IMR-90 (cell line): ENCODE measurements at regions not wholly inside any gene's neighbourhood (a gene's known extent, or its start where the extent isn't known, plus 50 kb on each side); places are given as distances from the start of the nearest gene placed in this dataset.

Source experiments
- ATAC-seq: fragments of 200-7000 bp; cut with Tn5 transposase; 2 replicates; pipeline ENCODE4 v1.9.1; 2020; ENCODE audit warnings: low read depth, mild to moderate bottlenecking, moderate library complexity
- BruUV-seq: library from RNA; stranded (reverse); fragments of 400-500 nt; replicated peaks from 2 replicates; lab custom pipeline; 2021; lab: Mats Ljungman, UMichigan
- CTCF ChIA-PET: fragments of 300-600 bp; formaldehyde crosslinking; extraction: SDS; loops from one replicate; lab custom pipeline; 2021; ENCODE audit warnings: antibody characterized with exemption; lab: Yijun Ruan, JAX
- POLR2A ChIA-PET: fragments of 300-600 bp; sonication (Branson Sonifier 250); formaldehyde crosslinking; loops from one replicate; lab custom pipeline; 2022; ENCODE audit warnings: antibody characterized with exemption; ENCODE audit not compliant: unreplicated experiment; lab: Charles Lee
- DNase-seq: peaks from one replicate; pipeline ENCODE4 v3.0.0; 2013
- H2AFZ ChIP-seq: replicated peaks from 2 replicates; pipeline ENCODE3; 2013; ENCODE audit warnings: low read length, mild to moderate bottlenecking; ENCODE audit not compliant: poor library complexity
- H2AK5ac ChIP-seq: 2 replicates; pipeline ENCODE4 v1.6.1; 2013; ENCODE audit warnings: low read depth, low read length, inconsistent platforms
- H2AK9ac ChIP-seq: replicated peaks from 2 replicates; pipeline ENCODE3; 2013; ENCODE audit warnings: mild to moderate bottlenecking, low read depth, low read length, moderate library complexity; ENCODE audit not compliant: poor library complexity
- H2BK120ac ChIP-seq: 2 replicates; pipeline ENCODE4 v1.6.1; 2013; ENCODE audit warnings: low read depth, low read length, inconsistent platforms
- H2BK15ac ChIP-seq: 3 replicates; pipeline ENCODE4 v1.6.1; 2013; ENCODE audit warnings: low read depth, low read length, inconsistent platforms
- H2BK20ac ChIP-seq: 2 replicates; pipeline ENCODE4 v1.6.1; 2013; ENCODE audit warnings: low read depth, mild to moderate bottlenecking, inconsistent platforms, low read length, moderate library complexity
- H2BK5ac ChIP-seq: 2 replicates; pipeline ENCODE4 v1.6.1; 2013; ENCODE audit warnings: mild to moderate bottlenecking, low read depth, low read length, inconsistent platforms; ENCODE audit not compliant: poor library complexity, severe bottlenecking
- H3K14ac ChIP-seq: replicated peaks from 2 replicates; pipeline ENCODE4 v1.6.1; 2013; ENCODE audit warnings: low read depth, low read length, inconsistent platforms
- H3K18ac ChIP-seq: 2 replicates; pipeline ENCODE4 v1.6.1; 2013; ENCODE audit warnings: low read depth, low read length, control low read depth
- H3K23ac ChIP-seq: 2 replicates; pipeline ENCODE4 v1.6.1; 2013; ENCODE audit warnings: low read depth, low read length, inconsistent platforms
- H3K27ac ChIP-seq: 2 replicates; pipeline ENCODE4 v1.5.1; 2013; ENCODE audit warnings: mild to moderate bottlenecking, control low read depth, low read length; ENCODE audit not compliant: insufficient read depth
- H3K27me3 ChIP-seq: 2 replicates; pipeline ENCODE4 v1.6.1; 2013; ENCODE audit warnings: low read length; ENCODE audit not compliant: control insufficient read depth, insufficient read depth
- H3K36me3 ChIP-seq: 2 replicates; pipeline ENCODE4 v1.6.1; 2013; ENCODE audit warnings: low read length, mixed read lengths; ENCODE audit not compliant: control insufficient read depth, insufficient read depth
- H3K4ac ChIP-seq: 2 replicates; pipeline ENCODE4 v1.6.1; 2013; ENCODE audit warnings: low read depth, low read length, inconsistent platforms
- H3K4me1 ChIP-seq: 2 replicates; pipeline ENCODE4 v1.6.1; 2013; ENCODE audit warnings: low read length, mixed read lengths; ENCODE audit not compliant: control insufficient read depth, insufficient read depth
- H3K4me2 ChIP-seq: 2 replicates; pipeline ENCODE4 v1.6.1; 2013; ENCODE audit warnings: low read depth, mild to moderate bottlenecking, control low read depth, low read length, moderate library complexity
- H3K4me3 ChIP-seq: 2 replicates; pipeline ENCODE4 v1.5.1; 2013; ENCODE audit warnings: low read depth, mild to moderate bottlenecking, control low read depth, low read length, moderate library complexity; ENCODE audit not compliant: insufficient read depth
- H3K56ac ChIP-seq: 2 replicates; pipeline ENCODE4 v1.6.1; 2013; ENCODE audit warnings: low read length, inconsistent platforms; ENCODE audit not compliant: insufficient read depth; ENCODE audit errors: extremely low read depth
- H3K79me1 ChIP-seq, 2 experiments: 2 replicates each; pipeline ENCODE4 v1.6.1; 2013; ENCODE audit warnings: low read length in 2 of 2, inconsistent platforms in 1 of 2, low read depth in 1 of 2
- H3K9ac ChIP-seq: 2 replicates; pipeline ENCODE4 v1.6.1; 2013; ENCODE audit warnings: low read depth, low read length, control low read depth
- H3K9me1 ChIP-seq: 2 replicates; pipeline ENCODE4 v1.6.1; 2013; ENCODE audit warnings: low read length, inconsistent platforms; ENCODE audit not compliant: insufficient read depth
- H3K9me3 ChIP-seq: 2 replicates; pipeline ENCODE4 v1.6.1; 2013; ENCODE audit warnings: low read length; ENCODE audit not compliant: control insufficient read depth, insufficient read depth
- H4K20me1 ChIP-seq: 2 replicates; pipeline ENCODE4 v1.6.1; 2013; ENCODE audit warnings: low read length, inconsistent platforms; ENCODE audit not compliant: insufficient read depth
- H4K5ac ChIP-seq: 2 replicates; pipeline ENCODE4 v1.6.1; 2013; ENCODE audit warnings: mild to moderate bottlenecking, low read depth, low read length, control low read depth
- H4K8ac ChIP-seq, 2 experiments: 2 replicates each; pipeline ENCODE4 v1.6.1; 2013; ENCODE audit warnings: low read depth in 2 of 2, low read length in 2 of 2, control low read depth in 1 of 2, inconsistent platforms in 1 of 2
- H4K91ac ChIP-seq: 2 replicates; pipeline ENCODE4 v1.6.1; 2013; ENCODE audit warnings: low read depth, low read length, inconsistent platforms; ENCODE audit not compliant: insufficient read depth
- BHLHE40 ChIP-seq: fragments of 150-350 bp; IDR thresholded peaks from 2 replicates; pipeline ENCODE4 v1.6.1; 2016; ENCODE audit warnings: mild to moderate bottlenecking, low read depth, low read length
- CEBPB ChIP-seq: IDR thresholded peaks from 2 replicates; pipeline ENCODE4 v1.6.1; 2012; ENCODE audit warnings: low read depth, low read length, improper control_type of control experiment
- MAFK ChIP-seq: IDR thresholded peaks from 2 replicates; pipeline ENCODE4 v1.6.1; 2012; ENCODE audit warnings: low read depth, low read length, improper control_type of control experiment
- MAZ ChIP-seq: IDR thresholded peaks from 2 replicates; pipeline ENCODE4 v1.6.1; 2012; ENCODE audit warnings: low read depth, mild to moderate bottlenecking, low read length, improper control_type of control experiment, moderate library complexity, borderline replicate concordance
- MXI1 ChIP-seq: IDR thresholded peaks from 2 replicates; pipeline ENCODE4 v1.6.1; 2012; ENCODE audit warnings: low read depth, mild to moderate bottlenecking, low read length, moderate library complexity, borderline replicate concordance
- NFE2L2 ChIP-seq: fragments of 150-350 bp; IDR thresholded peaks from 2 replicates; pipeline ENCODE4 v1.6.1; 2016; ENCODE audit warnings: low read depth, mild to moderate bottlenecking, low read length
- RAD21 ChIP-seq: IDR thresholded peaks from 2 replicates; pipeline ENCODE4 v1.6.1; 2012; ENCODE audit warnings: low read length, improper control_type of control experiment
- RCOR1 ChIP-seq: IDR thresholded peaks from 2 replicates; pipeline ENCODE4 v1.6.1; 2012; ENCODE audit warnings: mild to moderate bottlenecking, low read length, improper control_type of control experiment; ENCODE audit not compliant: insufficient replicate concordance
- RFX5 ChIP-seq: IDR thresholded peaks from 2 replicates; pipeline ENCODE4 v1.8.0; 2012; ENCODE audit warnings: low read depth, mild to moderate bottlenecking, low read length, moderate library complexity
- SMC3 ChIP-seq: fragments of 150-350 bp; IDR thresholded peaks from 2 replicates; pipeline ENCODE4 v1.6.1; 2016; ENCODE audit warnings: low read depth, mild to moderate bottlenecking, antibody characterized with exemption, low read length, moderate library complexity
- WGBS, 2 experiments: methylation state at CpG; one replicate each; pipeline versions ENCODE4 v1.1.5 to v1.1.7; 2013; ENCODE audit warnings: missing lambda C conversion rate in 2 of 2; ENCODE audit not compliant: insufficient read length in 1 of 2; ENCODE audit errors: extremely low coverage in 2 of 2; 5-methylcytosine and 5-hydroxymethylcytosine counted together
- dilution Hi-C: fragments of 300-500 bp; cut with HindIII; formaldehyde crosslinking; loops from one replicate; pipeline ENCODE4 v1.14.3; 2018; ENCODE audit warnings: low sequenced_read_pairs; ENCODE audit not compliant: unreplicated experiment
- in situ Hi-C: fragments of 300-500 bp; cut with MboI; formaldehyde crosslinking; loops from 3 replicates; pipeline ENCODE4 v1.14.3; 2019; ENCODE audit warnings: low sequenced_read_pairs, inconsistent platforms, mixed read lengths
- intact Hi-C: fragments of 100-400 bp; cut with micrococcal nuclease; formaldehyde crosslinking; loops from 2 replicates; pipeline ENCODE4 v1.10.0; 2022
- TF ChIP-seq, protein P1 (sequence below): conservative IDR thresholded peaks from 2 replicates; pipeline ENCODE4 v1.5.1; 2012; ENCODE audit warnings: mild to moderate bottlenecking, low read depth, low read length, improper control_type of control experiment
- TF ChIP-seq, protein P2 (sequence below): fragments of 150-350 bp; IDR thresholded peaks from 2 replicates; pipeline ENCODE4 v1.6.1; 2016; ENCODE audit warnings: low read depth, mild to moderate bottlenecking, low read length, moderate library complexity, borderline replicate concordance
- TF ChIP-seq, protein P3 (sequence below): fragments of 150-350 bp; IDR thresholded peaks from 2 replicates; pipeline ENCODE4 v1.6.1; 2017; ENCODE audit warnings: mild to moderate bottlenecking, antibody characterized with exemption, low read length, low read depth

DNA sequence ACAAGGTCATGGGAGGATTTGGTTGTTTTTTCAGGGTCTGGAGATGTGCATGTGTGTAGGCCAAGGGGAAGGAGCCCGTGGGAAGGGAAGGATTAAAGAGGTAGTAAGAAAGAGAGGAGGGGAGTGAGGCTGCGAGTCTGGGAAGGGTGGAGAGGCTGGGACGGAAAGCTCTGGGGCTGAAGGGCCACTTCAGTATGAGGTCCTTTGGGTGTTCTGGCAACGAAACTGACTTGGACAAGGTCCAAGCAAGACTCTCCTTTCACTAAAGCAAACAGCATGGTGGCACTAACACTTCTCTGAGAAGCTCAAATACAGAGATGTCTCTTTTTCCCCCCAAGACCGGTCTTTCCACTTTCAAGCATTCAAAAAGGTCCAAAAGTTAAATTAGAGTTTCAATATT lies 394.5 kb downstream of the ARHGEF28 start:
- H3K36me3 ChIP-seq, result no peaks in the 10 kb centered on the region
- H3K4me2 ChIP-seq, result no peak overlapping the region
- H3K9ac ChIP-seq, result no peak overlapping the region
- H3K27ac ChIP-seq, result no peak overlapping the region
- no peak overlapping the region for H2BK5ac ChIP-seq
- BruUV-seq, result no TSS peak
- H3K4me1 ChIP-seq, result no peaks in the 10 kb centered on the region
- H2AK9ac ChIP-seq, result no peak overlapping the region
- TF ChIP-seq RAD21 (no peak), SMC3 (no peak), CEBPB (no peak), NFE2L2 (no peak), MAFK (no peak), MAZ (no peak), BHLHE40 (no peak), RCOR1 (no peak), RFX5 (no peak), MXI1 (no peak)
- TF ChIP-seq, protein P1, sequence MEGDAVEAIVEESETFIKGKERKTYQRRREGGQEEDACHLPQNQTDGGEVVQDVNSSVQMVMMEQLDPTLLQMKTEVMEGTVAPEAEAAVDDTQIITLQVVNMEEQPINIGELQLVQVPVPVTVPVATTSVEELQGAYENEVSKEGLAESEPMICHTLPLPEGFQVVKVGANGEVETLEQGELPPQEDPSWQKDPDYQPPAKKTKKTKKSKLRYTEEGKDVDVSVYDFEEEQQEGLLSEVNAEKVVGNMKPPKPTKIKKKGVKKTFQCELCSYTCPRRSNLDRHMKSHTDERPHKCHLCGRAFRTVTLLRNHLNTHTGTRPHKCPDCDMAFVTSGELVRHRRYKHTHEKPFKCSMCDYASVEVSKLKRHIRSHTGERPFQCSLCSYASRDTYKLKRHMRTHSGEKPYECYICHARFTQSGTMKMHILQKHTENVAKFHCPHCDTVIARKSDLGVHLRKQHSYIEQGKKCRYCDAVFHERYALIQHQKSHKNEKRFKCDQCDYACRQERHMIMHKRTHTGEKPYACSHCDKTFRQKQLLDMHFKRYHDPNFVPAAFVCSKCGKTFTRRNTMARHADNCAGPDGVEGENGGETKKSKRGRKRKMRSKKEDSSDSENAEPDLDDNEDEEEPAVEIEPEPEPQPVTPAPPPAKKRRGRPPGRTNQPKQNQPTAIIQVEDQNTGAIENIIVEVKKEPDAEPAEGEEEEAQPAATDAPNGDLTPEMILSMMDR, result no peak
- TF ChIP-seq, protein P2, sequence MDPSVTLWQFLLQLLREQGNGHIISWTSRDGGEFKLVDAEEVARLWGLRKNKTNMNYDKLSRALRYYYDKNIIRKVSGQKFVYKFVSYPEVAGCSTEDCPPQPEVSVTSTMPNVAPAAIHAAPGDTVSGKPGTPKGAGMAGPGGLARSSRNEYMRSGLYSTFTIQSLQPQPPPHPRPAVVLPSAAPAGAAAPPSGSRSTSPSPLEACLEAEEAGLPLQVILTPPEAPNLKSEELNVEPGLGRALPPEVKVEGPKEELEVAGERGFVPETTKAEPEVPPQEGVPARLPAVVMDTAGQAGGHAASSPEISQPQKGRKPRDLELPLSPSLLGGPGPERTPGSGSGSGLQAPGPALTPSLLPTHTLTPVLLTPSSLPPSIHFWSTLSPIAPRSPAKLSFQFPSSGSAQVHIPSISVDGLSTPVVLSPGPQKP, result no peak
- TF ChIP-seq, protein P3, sequence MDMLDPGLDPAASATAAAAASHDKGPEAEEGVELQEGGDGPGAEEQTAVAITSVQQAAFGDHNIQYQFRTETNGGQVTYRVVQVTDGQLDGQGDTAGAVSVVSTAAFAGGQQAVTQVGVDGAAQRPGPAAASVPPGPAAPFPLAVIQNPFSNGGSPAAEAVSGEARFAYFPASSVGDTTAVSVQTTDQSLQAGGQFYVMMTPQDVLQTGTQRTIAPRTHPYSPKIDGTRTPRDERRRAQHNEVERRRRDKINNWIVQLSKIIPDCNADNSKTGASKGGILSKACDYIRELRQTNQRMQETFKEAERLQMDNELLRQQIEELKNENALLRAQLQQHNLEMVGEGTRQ, result no peak
- no peak overlapping the region for H3K4me3 ChIP-seq
- no peak overlapping the region for H3K14ac ChIP-seq
- no peak overlapping the region for H3K23ac ChIP-seq
- dilution Hi-C loops, result no loop called here
- peaks cover 12% of the 10 kb centered on the region for H3K27me3 ChIP-seq
- H3K9me3 ChIP-seq, result no peaks in the 10 kb centered on the region
- no peak overlapping the region for H2AK5ac ChIP-seq
- no peak overlapping the region for H2BK120ac ChIP-seq
- no peaks in the 10 kb centered on the region for H4K20me1 ChIP-seq
- no peak overlapping the region for H4K91ac ChIP-seq
- no peak overlapping the region for H2BK15ac ChIP-seq
- H3K9me1 ChIP-seq, result no peaks in the 10 kb centered on the region
- H3K56ac ChIP-seq, result no peak overlapping the region
- no peak overlapping the region for H2BK20ac ChIP-seq
- ATAC-seq (no peak), DNase-seq (no peak)
- POLR2A ChIA-PET, result no interaction called here
- no peak overlapping the region for H2AFZ ChIP-seq
- no peak overlapping the region for H3K4ac ChIP-seq
- intact Hi-C loops, result no loop called here
- no CpG with 5 or more reads among the region's 5 CpGs for WGBS, 2 experiments
- no peak overlapping the region for H3K18ac ChIP-seq
- no peaks in the 10 kb centered on the region for H3K79me1 ChIP-seq
- H4K5ac ChIP-seq, result no peak overlapping the region
- CTCF ChIA-PET, result no interaction called here
- H4K8ac ChIP-seq, result no peak overlapping the region
- in situ Hi-C loops, result no loop called here
